Smooth muscle cell (in vitro differentiated cells): ENCODE measurements at regions not wholly inside any gene's neighbourhood (a gene's known extent, or its start where the extent isn't known, plus 50 kb on each side); places are given as distances from the start of the nearest gene placed in this dataset.

Experiments used
- DNase-seq: peaks from one replicate; lab custom pipeline; 2025; ENCODE audit not compliant: unreplicated experiment; lab: John Stamatoyannopoulos, UW
- H2AFZ ChIP-seq: fragments of 200-600 bp; sonication (generic); 2 replicates; pipeline ENCODE4 v1.6.0; 2016; ENCODE audit warnings: antibody characterized with exemption, low read depth, mild to moderate bottlenecking
- H3F3A ChIP-seq: fragments of 200-600 bp; sonication (generic); 2 replicates; pipeline ENCODE4 v1.6.0; 2017; ENCODE audit warnings: antibody characterized with exemption, low read depth
- H3K27ac ChIP-seq: fragments of 200-600 bp; sonication (generic); 2 replicates; pipeline ENCODE4 v1.5.1; 2016; ENCODE audit warnings: low read depth, mild to moderate bottlenecking
- H3K27me3 ChIP-seq: fragments of 200-600 bp; sonication (generic); 2 replicates; pipeline ENCODE4 v1.6.1; 2016; ENCODE audit warnings: low read depth, mild to moderate bottlenecking
- H3K36me3 ChIP-seq: fragments of 200-600 bp; sonication (generic); 2 replicates; pipeline ENCODE4 v1.5.1; 2016; ENCODE audit warnings: low read depth
- H3K4me1 ChIP-seq: fragments of 200-600 bp; sonication (generic); 2 replicates; pipeline ENCODE4 v1.5.1; 2016; ENCODE audit warnings: low read depth
- H3K4me2 ChIP-seq: fragments of 200-600 bp; sonication (generic); 2 replicates; pipeline ENCODE4 v1.6.0; 2016; ENCODE audit warnings: mild to moderate bottlenecking
- H3K4me3 ChIP-seq: fragments of 200-600 bp; sonication (generic); 2 replicates; pipeline ENCODE4 v1.5.1; 2016; ENCODE audit warnings: mild to moderate bottlenecking
- H3K79me2 ChIP-seq: fragments of 200-600 bp; sonication (generic); 2 replicates; pipeline ENCODE4 v1.6.0; 2016; ENCODE audit warnings: low read depth, mild to moderate bottlenecking
- H3K9ac ChIP-seq: fragments of 200-600 bp; sonication (generic); 2 replicates; pipeline ENCODE4 v1.6.0; 2016; ENCODE audit warnings: low read depth
- H3K9me3 ChIP-seq: fragments of 200-600 bp; sonication (generic); replicated peaks from 2 replicates; pipeline ENCODE4 v1.5.1; 2016; ENCODE audit warnings: low read depth
- H4K20me1 ChIP-seq: fragments of 200-600 bp; sonication (generic); 2 replicates; pipeline ENCODE4 v1.6.0; 2016; ENCODE audit warnings: low read depth
- WGBS: methylation state at CpG from one replicate; pipeline ENCODE4 v1.1.7; 2016; ENCODE audit warnings: low lambda C conversion rate; 5-methylcytosine and 5-hydroxymethylcytosine counted together
- TF ChIP-seq, protein P1 (sequence below): fragments of 200-600 bp; sonication (generic); IDR thresholded peaks from 2 replicates; pipeline ENCODE4 v1.5.1; 2017; ENCODE audit warnings: borderline replicate concordance, mild to moderate bottlenecking, antibody characterized with exemption; ENCODE audit not compliant: insufficient read depth, poor library complexity, severe bottlenecking

DNA sequence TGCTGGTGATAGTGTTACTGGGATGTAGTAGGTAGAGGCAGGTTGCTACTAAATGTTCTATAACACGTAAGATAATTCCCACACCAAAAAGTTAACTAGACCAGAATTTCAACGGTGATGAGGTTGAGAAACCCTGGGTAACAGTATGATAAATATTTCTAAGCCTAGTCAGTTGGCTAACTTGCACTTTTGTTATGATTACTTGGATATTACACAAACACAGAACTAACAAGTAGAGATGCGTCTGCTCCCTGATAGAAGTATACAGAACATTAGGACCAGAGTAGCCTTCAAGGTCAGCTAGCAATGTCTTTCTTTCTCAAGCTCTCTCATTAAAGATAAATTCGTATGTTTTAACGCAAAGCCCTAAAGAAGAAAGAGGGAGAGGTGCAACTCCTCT lies 86.2 kb upstream of the FZD8 start:
- no peak overlapping the region for H3K27ac ChIP-seq
- H3K4me2 ChIP-seq, result no peak overlapping the region
- 63% methylated on average over 5 of the region's 5 CpGs for WGBS
- peak overlapping the region; percentile 28 for H2AFZ ChIP-seq
- no peaks in the 10 kb centered on the region for H4K20me1 ChIP-seq
- no peak overlapping the region for H3K4me3 ChIP-seq
- H3K79me2 ChIP-seq, result no peaks in the 10 kb centered on the region
- H3F3A ChIP-seq, result no peaks in the 10 kb centered on the region
- no peak overlapping the region for H3K9ac ChIP-seq
- TF ChIP-seq, protein P1, sequence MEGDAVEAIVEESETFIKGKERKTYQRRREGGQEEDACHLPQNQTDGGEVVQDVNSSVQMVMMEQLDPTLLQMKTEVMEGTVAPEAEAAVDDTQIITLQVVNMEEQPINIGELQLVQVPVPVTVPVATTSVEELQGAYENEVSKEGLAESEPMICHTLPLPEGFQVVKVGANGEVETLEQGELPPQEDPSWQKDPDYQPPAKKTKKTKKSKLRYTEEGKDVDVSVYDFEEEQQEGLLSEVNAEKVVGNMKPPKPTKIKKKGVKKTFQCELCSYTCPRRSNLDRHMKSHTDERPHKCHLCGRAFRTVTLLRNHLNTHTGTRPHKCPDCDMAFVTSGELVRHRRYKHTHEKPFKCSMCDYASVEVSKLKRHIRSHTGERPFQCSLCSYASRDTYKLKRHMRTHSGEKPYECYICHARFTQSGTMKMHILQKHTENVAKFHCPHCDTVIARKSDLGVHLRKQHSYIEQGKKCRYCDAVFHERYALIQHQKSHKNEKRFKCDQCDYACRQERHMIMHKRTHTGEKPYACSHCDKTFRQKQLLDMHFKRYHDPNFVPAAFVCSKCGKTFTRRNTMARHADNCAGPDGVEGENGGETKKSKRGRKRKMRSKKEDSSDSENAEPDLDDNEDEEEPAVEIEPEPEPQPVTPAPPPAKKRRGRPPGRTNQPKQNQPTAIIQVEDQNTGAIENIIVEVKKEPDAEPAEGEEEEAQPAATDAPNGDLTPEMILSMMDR, result no peak
- no peaks in the 10 kb centered on the region for H3K9me3 ChIP-seq
- no peaks in the 10 kb centered on the region for H3K4me1 ChIP-seq
- H3K27me3 ChIP-seq, result no peaks in the 10 kb centered on the region
- no peak for DNase-seq
- H3K36me3 ChIP-seq, result no peaks in the 10 kb centered on the region

DNA sequence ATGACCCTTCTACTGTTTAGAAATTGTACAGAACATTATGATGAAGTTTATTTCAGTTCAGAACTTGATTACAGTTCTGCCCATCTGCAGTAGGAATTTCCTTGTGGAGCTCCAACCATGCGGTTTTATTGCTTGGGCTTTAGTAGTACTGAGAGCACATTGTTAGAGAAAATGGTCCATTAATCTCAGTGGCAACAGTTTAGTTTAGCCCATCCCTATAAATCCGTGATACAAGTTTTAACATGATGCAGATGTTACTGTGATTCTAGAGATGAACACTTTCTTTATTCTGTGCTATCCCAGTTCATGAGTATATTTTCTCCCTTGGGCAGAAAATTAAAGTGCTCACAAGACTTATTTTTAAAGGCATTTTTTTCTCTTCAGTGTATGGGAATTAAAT lies 84.8 kb upstream of the FZD8 start:
- no peaks in the 10 kb centered on the region for H3K27me3 ChIP-seq
- H3K9ac ChIP-seq, result no peak overlapping the region
- H3K4me3 ChIP-seq, result no peak overlapping the region
- H3K27ac ChIP-seq, result no peak overlapping the region
- no peaks in the 10 kb centered on the region for H3K4me1 ChIP-seq
- 29% methylated on average over 2 of the region's 2 CpGs for WGBS
- H3K79me2 ChIP-seq, result no peaks in the 10 kb centered on the region
- H2AFZ ChIP-seq, result no peak overlapping the region
- no peaks in the 10 kb centered on the region for H4K20me1 ChIP-seq
- no peaks in the 10 kb centered on the region for H3K9me3 ChIP-seq
- TF ChIP-seq, protein P1, result no peak
- no peak for DNase-seq
- H3K4me2 ChIP-seq, result no peak overlapping the region
- no peaks in the 10 kb centered on the region for H3K36me3 ChIP-seq
- no peaks in the 10 kb centered on the region for H3F3A ChIP-seq

DNA sequence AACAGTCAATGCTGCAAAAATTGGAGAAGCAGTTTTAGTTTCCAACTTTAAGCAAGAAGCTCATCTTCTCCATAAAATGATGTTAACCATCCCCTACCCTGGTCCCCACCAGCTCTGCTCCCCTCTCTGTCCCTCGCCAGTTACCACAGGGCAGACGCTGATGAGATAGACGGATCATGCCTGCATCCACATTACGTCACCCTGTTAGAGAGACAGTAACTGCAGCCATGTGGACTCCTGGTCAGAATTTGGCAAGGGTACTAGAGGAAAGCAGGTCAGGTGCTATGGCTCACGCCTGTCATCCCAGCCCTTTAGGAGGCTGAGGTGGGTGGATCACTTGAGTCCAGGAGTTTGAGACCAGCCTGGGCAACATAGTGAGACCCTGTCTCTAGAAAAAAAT lies 81.9 kb upstream of the FZD8 start:
- Histone ChIP-seq H2AFZ (no peak overlapping the region), H3K9ac (no peak overlapping the region), H3K4me2 (no peak overlapping the region), H3K9me3 (no peaks in the 10 kb centered on the region), H3F3A (no peaks in the 10 kb centered on the region), H3K4me3 (no peak overlapping the region), H3K36me3 (no peaks in the 10 kb centered on the region), H3K27ac (no peak overlapping the region), H3K4me1 (no peaks in the 10 kb centered on the region), H3K27me3 (peaks cover 5% of the 10 kb centered on the region), H4K20me1 (no peaks in the 10 kb centered on the region), H3K79me2 (no peaks in the 10 kb centered on the region)
- TF ChIP-seq, protein P1, result no peak
- 75% methylated on average over 5 of the region's 5 CpGs for WGBS
- no peak for DNase-seq

DNA sequence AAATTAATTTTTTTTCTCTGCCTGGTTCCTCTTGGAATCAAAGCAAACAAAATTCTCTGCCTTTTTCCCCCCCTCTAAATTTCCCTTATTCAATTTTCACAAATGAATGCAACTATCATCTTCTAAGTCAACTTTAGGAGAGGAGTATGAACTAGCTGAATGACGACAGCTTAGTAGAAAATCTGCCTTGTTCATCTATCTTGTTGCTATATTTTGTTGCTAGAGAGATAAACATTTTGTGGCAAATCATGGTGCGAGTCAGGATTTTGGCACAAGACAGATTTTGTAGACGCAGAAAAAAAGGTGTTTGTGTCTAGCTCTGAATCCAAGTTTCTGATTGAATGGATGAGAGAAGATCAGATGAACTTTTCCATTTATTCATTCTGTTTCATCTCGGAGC lies 81.0 kb upstream of the FZD8 start:
- WGBS, result 92% methylated on average over 4 of the region's 4 CpGs
- Histone ChIP-seq H3F3A (no peaks in the 10 kb centered on the region), H3K4me1 (no peaks in the 10 kb centered on the region), H3K36me3 (no peaks in the 10 kb centered on the region), H3K4me3 (no peak overlapping the region), H3K9me3 (no peaks in the 10 kb centered on the region), H3K27me3 (peaks cover 5% of the 10 kb centered on the region), H2AFZ (no peak overlapping the region), H3K4me2 (no peak overlapping the region), H3K9ac (no peak overlapping the region), H4K20me1 (no peaks in the 10 kb centered on the region), H3K27ac (no peak overlapping the region), H3K79me2 (no peaks in the 10 kb centered on the region)
- DNase-seq, result no peak
- TF ChIP-seq, protein P1, result no peak
